GM19240 (cell line): ENCODE measurements at regions not wholly inside any gene's neighbourhood (a gene's known extent, or its start where the extent isn't known, plus 50 kb on each side); places are given as distances from the start of the nearest gene placed in this dataset.
"Not testable (repeated sequence)": the region's sequence is repeated elsewhere in the genome, so short reads cannot be mapped to it uniquely, and the experiment has no call there.

Experiments used
- DNase-seq: peaks from one replicate; pipeline ENCODE4 v3.0.0; 2011; ENCODE audit warnings: low spot score; ENCODE audit not compliant: insufficient read length

- DNase-seq = no peak
Observed at GRCh38 chr20:47951521-47951971, 166.3 kb upstream of the SULF2 start.

GRCh38 chr20:47950913-47951283, 165.6 kb upstream of the SULF2 start:
- no peak for DNase-seq

- no peak for DNase-seq
Observed at GRCh38 chr20:47950124-47950912, 165.0 kb upstream of the SULF2 start.

- DNase-seq = no peak
Observed at GRCh38 chr20:47949230-47949629, 163.9 kb upstream of the SULF2 start.

GRCh38 chr20:47944682-47945081, 159.4 kb upstream of the SULF2 start:
- DNase-seq = no peak

GRCh38 chr20:47941869-47942268, 156.6 kb upstream of the SULF2 start:
- no peak for DNase-seq

GRCh38 chr20:47940101-47940813, 155.0 kb upstream of the SULF2 start:
- no peak for DNase-seq

GRCh38 chr20:47936612-47937011, 151.3 kb upstream of the SULF2 start:
- no peak for DNase-seq

GRCh38 chr20:47934761-47935160, 149.5 kb upstream of the SULF2 start:
- DNase-seq = no peak

GRCh38 chr20:47931443-47931842, 146.2 kb upstream of the SULF2 start:
- DNase-seq = no peak

- no peak for DNase-seq
Observed at GRCh38 chr20:47931002-47931401, 145.7 kb upstream of the SULF2 start.

GRCh38 chr20:47929368-47930115, 144.3 kb upstream of the SULF2 start:
- DNase-seq = no peak

GRCh38 chr20:47927944-47928343, 142.7 kb upstream of the SULF2 start:
- DNase-seq = no peak

- no peak for DNase-seq
Observed at GRCh38 chr20:47927385-47927851, 142.1 kb upstream of the SULF2 start.

- no peak for DNase-seq
Observed at GRCh38 chr20:47926731-47927130, 141.4 kb upstream of the SULF2 start.

- no peak for DNase-seq
Observed at GRCh38 chr20:47925593-47925992, 140.3 kb upstream of the SULF2 start.

- no peak for DNase-seq
Observed at GRCh38 chr20:47922269-47922668, 137.0 kb upstream of the SULF2 start.

- not testable (repeated sequence) for DNase-seq
Observed at GRCh38 chr20:47921829-47922228, 136.5 kb upstream of the SULF2 start.

GRCh38 chr20:47921408-47921807, 136.1 kb upstream of the SULF2 start:
- DNase-seq = no peak

GRCh38 chr20:47917549-47918070, 132.3 kb upstream of the SULF2 start:
- no peak for DNase-seq

- DNase-seq = no peak
Observed at GRCh38 chr20:47915495-47915894, 130.2 kb upstream of the SULF2 start.

GRCh38 chr20:47914792-47915191, 129.5 kb upstream of the SULF2 start:
- no peak for DNase-seq
